ENCODE measurements at regions not wholly inside any gene's neighbourhood (a gene's known extent, or its start where the extent isn't known, plus 50 kb on each side); places are given as distances from the start of the nearest gene placed in this dataset.

- TF ChIP-seq CTCF (conservative IDR thresholded peaks at IDR 0.05 in 1 of 2, IDR thresholded peaks at IDR 0.05 in 1 of 2; ENCODE audit: extremely low read depth in 1 of 2, insufficient read depth in 1 of 2, low read depth in 1 of 2, low read length in 2 of 2) (no peak), EZH2 (IDR thresholded peaks at IDR 0.05; ENCODE audit: borderline replicate concordance, low read length) (no peak)
Observed at GRCh38 chr6:85172161-85172560, 277.7 kb upstream of the NT5E start.
